GM21526 (cell line): ENCODE measurements at regions not wholly inside any gene's neighbourhood (a gene's known extent, or its start where the extent isn't known, plus 50 kb on each side); places are given as distances from the start of the nearest gene placed in this dataset.

Experiments used
- ATAC-seq: cut with Tn5 transposase; IDR thresholded peaks from one replicate; pipeline ENCODE4 v1.9.1; 2021; ENCODE audit warnings: moderate library complexity; ENCODE audit not compliant: unreplicated experiment, low FRiP score

DNA sequence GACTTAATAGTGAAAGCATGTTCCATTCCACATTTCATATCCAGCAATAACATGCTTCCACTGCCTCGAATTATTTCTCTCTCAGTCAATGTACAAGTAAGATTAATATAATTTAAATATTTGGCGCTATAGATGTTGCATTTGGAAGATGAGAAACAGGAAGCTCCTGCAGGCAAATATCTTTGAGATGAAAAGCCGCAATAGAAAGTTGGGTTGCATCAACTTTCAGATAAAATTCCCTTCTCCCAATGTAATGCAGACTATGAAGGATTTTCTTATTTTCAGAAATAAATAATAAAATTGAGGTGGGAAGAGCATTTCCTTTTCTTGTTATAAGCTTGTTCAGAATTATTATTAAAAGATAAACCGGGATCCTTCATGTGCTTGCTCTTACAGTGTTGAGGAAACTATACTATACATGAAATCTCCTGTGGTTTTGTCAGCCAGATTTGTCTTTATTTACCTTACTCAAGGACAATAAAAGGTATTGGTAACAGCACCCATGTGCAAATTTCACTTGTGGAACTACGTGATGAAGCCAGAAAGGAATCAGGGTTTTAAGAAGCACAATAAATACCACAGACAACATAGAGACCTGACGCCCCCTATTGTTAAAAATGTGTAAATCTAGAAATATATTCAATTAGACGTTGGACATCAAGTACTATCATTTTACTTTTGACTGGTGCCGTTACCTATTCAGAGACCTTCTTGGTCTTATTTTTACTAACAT lies 307.0 kb downstream of the ARPP21 start:
- ATAC-seq: no peak

DNA sequence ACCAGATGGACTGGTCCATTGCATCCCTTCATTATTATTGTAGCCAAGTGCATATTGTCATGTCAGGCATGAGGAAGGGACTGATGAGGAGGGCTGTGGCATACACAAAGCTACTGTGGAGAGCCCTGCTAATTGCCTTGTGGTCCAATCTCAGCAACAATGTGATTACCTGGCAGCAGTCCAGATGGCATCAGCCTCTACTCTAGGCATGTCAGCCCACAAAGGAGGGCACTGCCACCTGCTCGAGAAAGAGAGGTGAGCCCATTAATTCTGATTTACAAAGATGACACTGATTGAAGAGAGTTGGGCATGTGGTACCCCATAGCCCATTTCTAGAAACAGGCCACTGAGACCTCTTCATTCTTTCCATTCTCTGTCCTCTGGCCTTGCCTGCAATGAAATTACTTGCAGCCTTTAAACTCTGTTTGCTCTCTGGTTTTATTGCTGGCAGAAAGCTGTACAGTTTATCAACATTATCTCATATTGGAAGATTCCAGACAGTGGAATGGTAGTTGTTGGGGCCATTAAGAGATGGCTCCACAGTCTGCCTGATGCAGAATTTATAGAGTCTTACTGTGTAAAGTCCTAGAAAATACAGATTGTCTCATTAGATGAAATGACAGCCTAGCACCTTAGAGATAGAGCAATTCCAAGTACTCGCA lies 307.7 kb downstream of the ARPP21 start:
- ATAC-seq: no peak

DNA sequence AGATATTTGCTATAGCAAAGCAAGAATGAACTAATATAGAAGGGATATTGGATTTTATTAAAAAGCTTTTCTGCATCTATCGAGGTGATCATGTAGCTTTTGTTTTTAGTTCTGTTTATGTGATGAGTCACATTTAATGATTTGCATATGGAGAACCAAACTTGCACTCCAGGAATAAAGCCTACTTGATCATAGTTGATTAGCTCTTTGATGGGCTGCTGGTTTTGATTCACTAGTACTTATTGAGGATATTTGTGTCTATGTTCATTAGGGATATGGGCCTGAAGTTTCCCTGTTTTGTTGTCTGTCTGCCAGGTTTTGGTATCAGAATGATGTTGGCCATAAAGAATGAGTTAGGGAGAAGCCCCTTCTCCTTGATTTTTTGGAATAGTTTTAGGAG lies 310.7 kb downstream of the ARPP21 start:
- no peak for ATAC-seq

GRCh38 chr3:35954413-35954812 lies 315.1 kb downstream of the ARPP21 start:
- no peak for ATAC-seq

- ATAC-seq: no peak
Measured at GRCh38 chr3:35965908-35966307, 326.6 kb downstream of the ARPP21 start.

DNA sequence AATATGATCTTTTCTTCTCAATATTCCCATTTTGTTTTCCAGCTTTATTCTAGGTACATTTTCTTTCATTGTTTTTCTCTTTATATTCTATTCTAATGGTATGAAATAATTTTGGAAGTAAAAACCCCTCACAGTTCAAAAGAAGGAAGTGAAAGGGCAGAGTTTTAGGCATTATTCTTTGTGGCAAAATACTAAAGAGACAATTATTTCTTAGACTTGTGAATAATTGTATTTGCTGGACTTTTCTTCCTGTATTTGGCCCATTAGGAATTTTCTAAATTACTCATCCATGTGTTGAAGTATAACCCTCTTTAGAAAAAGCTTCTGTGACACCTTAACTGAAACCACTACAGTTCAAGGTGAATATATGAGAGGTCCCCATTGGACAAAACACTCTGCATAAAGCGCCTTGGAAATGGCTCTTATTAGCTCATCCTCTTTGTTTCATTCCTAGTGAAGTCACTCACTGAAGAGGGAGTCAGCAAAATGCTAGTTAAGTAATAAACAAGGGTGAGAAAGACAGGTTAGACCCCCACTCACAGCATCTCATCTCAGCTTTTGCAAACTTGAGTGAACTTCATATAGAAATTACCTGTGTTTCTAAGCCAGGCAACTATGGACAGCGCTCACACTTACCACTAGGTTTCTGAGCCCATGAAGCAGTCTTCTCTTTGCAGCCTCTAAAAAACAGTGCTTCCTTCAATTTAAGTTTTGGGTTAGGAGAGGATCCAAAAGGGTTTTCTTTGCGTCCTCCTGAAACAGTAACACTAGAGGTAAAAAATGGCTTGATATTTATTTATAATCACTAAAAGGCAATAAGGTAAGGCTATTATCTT lies 327.5 kb downstream of the ARPP21 start:
- no peak for ATAC-seq

DNA sequence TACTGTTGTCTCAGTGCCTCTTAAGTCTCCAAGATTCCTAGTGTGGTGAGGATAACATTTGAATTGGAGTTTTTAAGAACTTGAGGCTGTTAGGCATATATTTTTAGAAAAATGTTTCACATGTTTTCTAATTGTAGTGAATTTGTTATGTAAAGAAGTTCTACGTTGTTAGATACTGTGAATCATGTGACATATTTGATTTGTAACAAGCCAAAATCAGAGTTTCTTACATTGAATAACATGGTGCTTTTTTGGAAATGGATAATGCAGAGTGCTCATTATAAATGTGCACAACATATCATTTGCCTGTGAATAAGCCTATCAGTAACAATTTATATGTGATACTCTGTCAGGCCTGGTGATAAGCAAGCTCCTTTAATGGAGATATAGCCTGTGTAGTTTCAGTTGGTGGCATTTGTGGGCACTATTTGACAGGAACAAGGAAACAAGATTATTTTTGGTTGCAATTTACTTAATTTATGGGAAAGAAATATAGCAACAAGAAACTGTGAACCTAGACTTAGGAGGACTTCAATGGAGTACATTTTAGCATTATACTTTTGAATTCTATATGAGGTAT lies 328.8 kb downstream of the ARPP21 start:
- ATAC-seq: no peak

DNA sequence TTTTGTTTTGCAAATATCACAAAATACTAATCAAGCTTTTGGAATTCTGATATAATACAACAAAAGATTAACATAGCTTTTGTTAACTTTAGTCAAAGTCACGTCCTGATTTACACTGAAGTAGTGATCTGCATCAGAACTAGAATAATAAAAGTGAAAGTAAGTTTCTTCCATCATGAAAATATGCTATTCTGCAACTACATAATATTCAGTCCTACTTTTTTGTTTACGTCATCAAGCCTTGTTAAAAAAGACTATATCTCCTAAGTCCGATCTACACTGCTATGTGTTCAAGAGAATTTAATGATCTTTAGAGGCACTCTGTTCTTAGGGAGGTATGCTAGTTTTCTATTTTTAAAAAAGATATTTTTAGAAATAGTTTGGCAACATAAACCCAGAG lies 330.1 kb downstream of the ARPP21 start:
- no peak for ATAC-seq

- ATAC-seq: no peak
Measured at GRCh38 chr3:35970793-35971192, 331.5 kb downstream of the ARPP21 start.

DNA sequence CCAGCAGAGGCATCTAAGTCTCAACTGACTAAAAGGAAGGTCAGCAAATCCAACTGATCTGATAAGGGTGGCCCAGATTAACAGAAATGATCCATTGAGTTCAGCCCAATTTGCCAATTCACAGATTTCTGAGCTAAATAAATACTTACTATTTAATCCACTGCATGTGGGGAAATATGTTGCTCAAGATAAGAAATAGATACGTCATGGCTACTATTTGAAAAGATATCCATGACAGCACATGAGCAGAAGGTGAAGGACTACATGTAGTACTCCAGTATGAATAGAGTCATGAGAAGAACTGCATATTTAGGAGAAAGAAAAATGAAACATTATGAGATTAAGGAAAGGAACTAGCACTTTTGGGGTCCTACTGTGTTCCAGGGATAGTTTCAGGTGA lies 332.4 kb downstream of the ARPP21 start:
- ATAC-seq: no peak

DNA sequence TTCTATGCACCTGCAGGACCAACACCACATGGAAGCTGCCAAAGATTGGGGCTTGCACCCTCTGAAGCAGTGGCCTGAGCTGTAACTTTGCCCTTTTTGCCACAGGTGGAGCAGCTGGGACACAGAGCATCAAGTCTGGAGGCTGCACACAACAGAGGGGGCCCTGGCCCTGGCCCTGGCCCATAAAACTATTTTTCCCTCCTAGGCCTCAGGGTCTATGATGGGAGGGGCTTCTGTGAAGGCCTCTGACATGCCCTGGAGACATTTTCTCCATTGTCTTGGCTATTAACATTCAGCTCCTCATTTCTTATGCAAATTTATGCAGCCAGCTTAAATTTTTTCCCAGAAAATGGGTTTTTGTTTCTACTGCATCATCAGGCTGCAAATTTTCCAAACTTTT lies 335.5 kb downstream of the ARPP21 start:
- ATAC-seq: no peak

- ATAC-seq: no peak
Measured at GRCh38 chr3:35986161-35986560, 346.8 kb downstream of the ARPP21 start.

- no peak for ATAC-seq
Measured at GRCh38 chr3:35987386-35987785, 348.1 kb downstream of the ARPP21 start.

GRCh38 chr3:35992041-35992440 lies 352.7 kb downstream of the ARPP21 start:
- ATAC-seq: no peak

GRCh38 chr3:36011791-36012190 lies 368.5 kb upstream of the STAC start:
- ATAC-seq: no peak

DNA sequence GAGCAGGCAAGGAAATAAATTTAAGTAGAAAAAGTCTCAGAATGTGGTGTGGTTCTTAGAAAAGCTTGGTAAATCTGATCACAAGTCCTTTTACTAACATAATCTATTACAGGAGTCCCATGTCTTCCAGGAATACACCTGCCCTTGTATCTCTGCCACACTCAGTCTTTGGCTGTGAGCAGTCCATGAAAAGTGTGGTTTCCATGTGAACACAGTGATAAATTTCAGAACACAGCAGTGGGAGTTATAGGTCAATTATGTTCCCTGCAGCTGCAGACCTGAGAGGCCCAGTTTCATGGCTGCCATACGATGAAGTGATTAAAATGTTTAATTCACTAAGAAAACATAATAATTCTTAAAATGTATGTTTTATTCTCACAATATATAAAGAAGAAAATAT lies 366.9 kb upstream of the STAC start:
- no peak for ATAC-seq

- no peak for ATAC-seq
Measured at GRCh38 chr3:36025232-36025631, 355.1 kb upstream of the STAC start.

DNA sequence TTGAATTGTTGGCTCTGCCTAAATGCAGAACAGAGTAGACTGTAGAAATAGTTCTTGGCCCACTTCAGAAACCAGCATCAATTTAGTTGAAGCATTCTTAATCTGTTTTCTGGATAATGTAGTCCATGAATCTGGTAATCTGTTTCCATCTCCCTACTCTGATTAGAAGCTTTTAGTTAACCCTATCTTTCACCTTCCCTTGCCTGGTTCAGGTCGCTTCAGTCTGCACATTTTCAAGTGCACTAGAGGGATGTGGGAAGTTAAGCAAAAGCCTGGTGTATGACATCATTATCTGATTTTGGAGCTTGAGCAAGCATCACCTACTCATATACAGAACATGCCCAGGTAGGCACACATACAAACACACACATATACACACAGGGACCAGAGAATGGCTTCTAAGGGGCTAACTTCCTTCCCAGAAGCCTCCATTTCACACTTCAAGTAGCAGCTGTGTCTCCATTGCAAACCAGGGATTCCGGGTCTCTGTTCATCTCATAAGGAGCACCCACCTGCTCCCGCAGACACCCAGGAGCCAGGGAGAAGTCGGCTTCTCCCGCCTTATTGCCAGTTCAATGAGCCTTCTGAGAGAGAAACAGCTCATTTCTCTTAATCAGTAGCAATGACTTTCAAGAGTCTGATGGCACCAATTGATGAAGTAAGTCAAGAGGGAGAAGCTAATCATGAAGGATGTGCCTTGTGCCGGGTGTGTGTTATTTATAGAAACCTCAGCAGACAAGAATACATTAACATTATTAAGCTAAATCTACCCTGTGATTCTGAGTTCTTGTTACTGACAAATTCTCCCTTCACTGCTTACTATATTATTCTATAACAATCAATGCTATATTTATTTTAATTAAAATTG lies 347.9 kb upstream of the STAC start:
- no peak for ATAC-seq

GRCh38 chr3:36058404-36059030 lies 321.8 kb upstream of the STAC start:
- no peak for ATAC-seq

DNA sequence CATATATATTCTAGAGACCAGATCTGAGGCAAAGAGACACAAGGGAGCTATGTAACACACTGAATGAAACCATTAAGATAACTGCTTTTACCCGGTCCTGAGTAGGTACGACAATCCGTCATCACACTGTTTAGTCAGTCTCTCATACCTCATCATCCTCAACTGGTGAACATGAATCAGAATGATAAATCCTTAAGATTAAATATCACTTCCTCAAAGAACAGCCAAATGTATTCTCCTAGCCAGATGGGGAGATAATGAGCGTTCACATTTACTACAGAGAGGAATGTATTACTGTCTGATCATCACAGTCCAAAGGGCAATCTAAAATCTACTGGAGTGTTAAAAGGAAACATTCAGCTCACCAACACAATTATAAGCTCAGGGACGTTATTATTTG lies 319.4 kb upstream of the STAC start:
- no peak for ATAC-seq
